Ishikawa (cell line): ENCODE measurements at regions not wholly inside any gene's neighbourhood (a gene's known extent, or its start where the extent isn't known, plus 50 kb on each side); places are given as distances from the start of the nearest gene placed in this dataset.

Experiments
- CEBPB ChIP-seq: IDR thresholded peaks from 2 replicates; pipeline ENCODE4 v1.6.1; 2012
- CREB1 ChIP-seq: IDR thresholded peaks from 2 replicates; pipeline ENCODE4 v1.6.1; 2012; ENCODE audit warnings: low read depth
- EGR1 ChIP-seq: IDR thresholded peaks from 2 replicates; pipeline ENCODE4 v1.6.1; 2012
- EP300 ChIP-seq: IDR thresholded peaks from 2 replicates; pipeline ENCODE4 v1.6.1; 2012; ENCODE audit warnings: borderline replicate concordance
- FOXM1 ChIP-seq: IDR thresholded peaks from 2 replicates; pipeline ENCODE4 v1.6.1; 2012; ENCODE audit warnings: low read depth, borderline replicate concordance
- NFIC ChIP-seq: IDR thresholded peaks from 2 replicates; pipeline ENCODE4 v1.6.1; 2012
- RAD21 ChIP-seq: IDR thresholded peaks from 2 replicates; pipeline ENCODE4 v1.6.1; 2012; ENCODE audit warnings: low read depth
- TAF1 ChIP-seq: IDR thresholded peaks from 2 replicates; pipeline ENCODE4 v1.6.1; 2012; ENCODE audit warnings: low read depth, mild to moderate bottlenecking
- TCF12 ChIP-seq: IDR thresholded peaks from 2 replicates; pipeline ENCODE4 v1.6.1; 2012; ENCODE audit warnings: low read depth
- TEAD4 ChIP-seq: IDR thresholded peaks from 2 replicates; pipeline ENCODE4 v1.6.1; 2012
- YY1 ChIP-seq: IDR thresholded peaks from 2 replicates; pipeline ENCODE4 v1.6.1; 2012; ENCODE audit warnings: low read depth
- ZBTB7A ChIP-seq: IDR thresholded peaks from 2 replicates; pipeline ENCODE4 v1.6.1; 2012; ENCODE audit warnings: low read depth
- TF ChIP-seq, protein P1 (sequence below): IDR thresholded peaks from 2 replicates; pipeline ENCODE4 v1.6.1; 2012; ENCODE audit warnings: low read depth, mild to moderate bottlenecking
- TF ChIP-seq, protein P2 (sequence below): IDR thresholded peaks from 2 replicates; pipeline ENCODE4 v1.6.1; 2012
- TF ChIP-seq, protein P3 (sequence below): IDR thresholded peaks from 2 replicates; pipeline ENCODE4 v1.6.1; 2012

DNA sequence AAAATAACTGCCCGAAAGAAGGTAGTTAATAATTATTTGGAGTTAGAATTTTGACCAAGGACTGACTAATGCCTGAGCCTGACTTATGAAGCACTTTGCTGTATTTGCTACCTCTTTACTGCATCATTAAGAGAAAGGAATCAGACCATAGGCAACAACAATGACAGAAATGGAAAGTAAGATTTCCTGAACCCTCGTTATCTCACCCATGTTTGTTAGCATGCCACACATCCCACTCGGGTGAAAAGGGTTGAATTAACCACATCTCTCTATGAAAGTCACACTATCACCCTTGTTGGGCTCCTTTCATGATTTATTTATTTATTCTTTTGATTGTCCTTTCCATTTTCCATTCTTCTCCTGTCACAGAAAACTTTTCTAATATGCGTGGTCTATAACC is 59.6 kb downstream of the OLIG3 start:
- no peak for TF ChIP-seq TEAD4
- no peak for TF ChIP-seq TCF12
- TF ChIP-seq CREB1, result no peak
- no peak for TF ChIP-seq EP300
- no peak for TF ChIP-seq TAF1
- no peak for TF ChIP-seq RAD21
- no peak for TF ChIP-seq YY1
- TF ChIP-seq ZBTB7A, result no peak
- no peak for TF ChIP-seq CEBPB

DNA sequence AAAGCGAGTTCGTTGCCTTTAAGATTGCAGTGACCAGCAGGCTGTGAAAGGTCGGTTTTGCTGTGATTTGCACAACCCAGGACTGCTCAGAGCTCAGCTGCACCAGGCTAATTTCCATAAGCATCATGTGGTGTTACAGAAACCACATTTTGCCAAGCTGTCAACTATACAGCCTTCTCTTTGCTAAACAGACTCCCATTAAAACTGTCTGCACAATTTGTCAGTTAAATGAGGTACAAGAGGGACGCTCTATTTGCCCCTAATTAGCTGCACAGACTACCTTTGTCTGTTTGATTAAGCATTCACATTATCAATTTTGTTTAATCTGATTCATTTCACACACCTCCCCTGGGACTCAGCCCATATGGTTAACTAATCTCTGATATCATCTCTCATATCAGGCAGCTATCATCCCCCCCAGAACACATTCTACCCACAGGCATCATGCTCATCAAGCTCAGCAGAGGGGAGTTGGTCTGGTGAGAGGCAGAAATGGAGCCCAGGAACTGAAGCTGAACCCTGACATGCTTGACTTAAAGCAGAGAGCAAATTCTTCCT is 62.1 kb downstream of the OLIG3 start:
- TF ChIP-seq ZBTB7A (no peak), CREB1 (no peak), EGR1 (no peak), TCF12 (no peak), EP300 (no peak), NFIC (no peak), YY1 (no peak), FOXM1 (no peak)
- TF ChIP-seq, protein P1, sequence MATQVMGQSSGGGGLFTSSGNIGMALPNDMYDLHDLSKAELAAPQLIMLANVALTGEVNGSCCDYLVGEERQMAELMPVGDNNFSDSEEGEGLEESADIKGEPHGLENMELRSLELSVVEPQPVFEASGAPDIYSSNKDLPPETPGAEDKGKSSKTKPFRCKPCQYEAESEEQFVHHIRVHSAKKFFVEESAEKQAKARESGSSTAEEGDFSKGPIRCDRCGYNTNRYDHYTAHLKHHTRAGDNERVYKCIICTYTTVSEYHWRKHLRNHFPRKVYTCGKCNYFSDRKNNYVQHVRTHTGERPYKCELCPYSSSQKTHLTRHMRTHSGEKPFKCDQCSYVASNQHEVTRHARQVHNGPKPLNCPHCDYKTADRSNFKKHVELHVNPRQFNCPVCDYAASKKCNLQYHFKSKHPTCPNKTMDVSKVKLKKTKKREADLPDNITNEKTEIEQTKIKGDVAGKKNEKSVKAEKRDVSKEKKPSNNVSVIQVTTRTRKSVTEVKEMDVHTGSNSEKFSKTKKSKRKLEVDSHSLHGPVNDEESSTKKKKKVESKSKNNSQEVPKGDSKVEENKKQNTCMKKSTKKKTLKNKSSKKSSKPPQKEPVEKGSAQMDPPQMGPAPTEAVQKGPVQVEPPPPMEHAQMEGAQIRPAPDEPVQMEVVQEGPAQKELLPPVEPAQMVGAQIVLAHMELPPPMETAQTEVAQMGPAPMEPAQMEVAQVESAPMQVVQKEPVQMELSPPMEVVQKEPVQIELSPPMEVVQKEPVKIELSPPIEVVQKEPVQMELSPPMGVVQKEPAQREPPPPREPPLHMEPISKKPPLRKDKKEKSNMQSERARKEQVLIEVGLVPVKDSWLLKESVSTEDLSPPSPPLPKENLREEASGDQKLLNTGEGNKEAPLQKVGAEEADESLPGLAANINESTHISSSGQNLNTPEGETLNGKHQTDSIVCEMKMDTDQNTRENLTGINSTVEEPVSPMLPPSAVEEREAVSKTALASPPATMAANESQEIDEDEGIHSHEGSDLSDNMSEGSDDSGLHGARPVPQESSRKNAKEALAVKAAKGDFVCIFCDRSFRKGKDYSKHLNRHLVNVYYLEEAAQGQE, result no peak
- TF ChIP-seq, protein P2, sequence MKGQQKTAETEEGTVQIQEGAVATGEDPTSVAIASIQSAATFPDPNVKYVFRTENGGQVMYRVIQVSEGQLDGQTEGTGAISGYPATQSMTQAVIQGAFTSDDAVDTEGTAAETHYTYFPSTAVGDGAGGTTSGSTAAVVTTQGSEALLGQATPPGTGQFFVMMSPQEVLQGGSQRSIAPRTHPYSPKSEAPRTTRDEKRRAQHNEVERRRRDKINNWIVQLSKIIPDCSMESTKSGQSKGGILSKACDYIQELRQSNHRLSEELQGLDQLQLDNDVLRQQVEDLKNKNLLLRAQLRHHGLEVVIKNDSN, result no peak
- TF ChIP-seq, protein P3, sequence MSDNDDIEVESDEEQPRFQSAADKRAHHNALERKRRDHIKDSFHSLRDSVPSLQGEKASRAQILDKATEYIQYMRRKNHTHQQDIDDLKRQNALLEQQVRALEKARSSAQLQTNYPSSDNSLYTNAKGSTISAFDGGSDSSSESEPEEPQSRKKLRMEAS, result no peak

DNA sequence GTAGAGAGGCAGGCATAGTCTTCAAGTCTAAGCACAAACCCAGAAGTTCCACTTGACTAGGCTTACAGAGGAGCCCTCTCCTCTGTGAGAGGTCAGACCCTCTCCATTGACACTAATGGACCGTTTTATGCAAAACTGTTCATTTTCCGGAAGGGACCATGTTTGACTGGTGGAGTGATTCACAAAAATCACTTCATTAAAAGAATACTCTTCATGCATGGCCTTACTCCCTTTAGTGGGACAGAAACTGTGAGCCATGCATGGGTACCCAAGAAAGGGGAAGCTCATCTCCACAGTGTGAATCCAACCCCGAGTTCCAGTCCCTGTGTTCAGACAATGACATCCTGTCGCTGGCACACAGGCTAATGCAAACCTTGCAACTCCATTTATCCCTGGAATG is 63.2 kb downstream of the OLIG3 start:
- TF ChIP-seq RAD21, result no peak
- no peak for TF ChIP-seq FOXM1
- TF ChIP-seq EGR1, result no peak
- TF ChIP-seq, protein P1, result no peak
- TF ChIP-seq YY1, result no peak
- no peak for TF ChIP-seq TEAD4
- TF ChIP-seq, protein P3, result no peak
- no peak for TF ChIP-seq CEBPB
- TF ChIP-seq NFIC, result no peak

DNA sequence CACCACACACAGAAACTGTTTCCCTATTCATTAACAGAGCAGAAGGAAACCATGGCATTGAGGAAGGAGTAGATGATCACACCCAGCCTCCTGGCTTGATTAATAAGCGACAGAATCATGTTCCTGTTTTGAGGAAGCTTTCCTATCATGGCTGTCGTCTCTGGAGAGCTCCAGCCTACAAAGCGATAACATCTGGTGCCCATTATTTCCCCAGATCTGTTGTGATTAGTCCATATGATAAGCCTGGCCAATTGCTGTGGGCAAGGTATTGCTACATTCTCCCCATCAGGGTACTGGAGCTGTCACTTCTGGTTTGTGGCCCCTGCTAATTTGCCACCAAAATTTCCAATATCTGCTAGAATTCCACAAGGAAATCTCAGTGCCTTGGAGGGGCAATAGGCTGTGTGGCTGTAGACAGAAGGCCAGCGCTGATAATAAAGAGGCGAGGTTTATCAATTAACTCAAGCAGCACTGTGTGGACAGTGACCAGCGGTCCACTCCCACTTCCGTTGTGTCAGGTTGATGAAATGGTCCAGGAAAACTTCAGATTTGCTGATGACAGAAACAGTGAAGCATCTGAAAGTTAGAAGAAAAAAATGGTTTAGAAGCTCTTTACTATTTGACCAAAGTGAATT is 66.4 kb downstream of the OLIG3 start:
- TF ChIP-seq, protein P2, result no peak
- no peak for TF ChIP-seq RAD21
- TF ChIP-seq, protein P1, result no peak
- TF ChIP-seq, protein P3, result no peak
- no peak for TF ChIP-seq YY1
- no peak for TF ChIP-seq TAF1
- no peak for TF ChIP-seq CEBPB
- TF ChIP-seq EGR1, result no peak
- TF ChIP-seq ZBTB7A, result no peak
- TF ChIP-seq FOXM1, result no peak
- TF ChIP-seq CREB1, result no peak
- TF ChIP-seq EP300, result no peak
- TF ChIP-seq TCF12, result no peak
- TF ChIP-seq NFIC, result no peak
- TF ChIP-seq TEAD4, result no peak
